KMS-11 (cell line): ENCODE measurements at regions not wholly inside any gene's neighbourhood (a gene's known extent, or its start where the extent isn't known, plus 50 kb on each side); places are given as distances from the start of the nearest gene placed in this dataset.

Experiments used
- H2AFZ ChIP-seq: fragments of 200-600 bp; sonication (generic); 2 replicates; pipeline ENCODE4 v1.6.1; 2016; ENCODE audit warnings: antibody characterized with exemption, mixed run types, low read depth
- H3K27ac ChIP-seq: fragments of 200-600 bp; sonication (generic); 2 replicates; pipeline ENCODE4 v1.6.1; 2016; ENCODE audit warnings: mild to moderate bottlenecking, mixed run types
- H3K27me3 ChIP-seq: fragments of 200-600 bp; sonication (generic); 2 replicates; pipeline ENCODE4 v1.6.1; 2017; ENCODE audit warnings: mild to moderate bottlenecking, low read depth, mixed run types, moderate library complexity; ENCODE audit not compliant: insufficient read depth
- H3K36me3 ChIP-seq: fragments of 200-600 bp; sonication (generic); 2 replicates; pipeline ENCODE4 v1.6.1; 2017; ENCODE audit warnings: mild to moderate bottlenecking, mixed run types; ENCODE audit not compliant: insufficient read depth
- H3K4me1 ChIP-seq: fragments of 200-600 bp; sonication (generic); 2 replicates; pipeline ENCODE4 v1.6.1; 2016; ENCODE audit warnings: mild to moderate bottlenecking, low read depth, mixed run types; ENCODE audit not compliant: poor library complexity, severe bottlenecking
- H3K4me2 ChIP-seq: fragments of 200-600 bp; sonication (generic); 2 replicates; pipeline ENCODE4 v1.7.0; 2016; ENCODE audit warnings: mild to moderate bottlenecking, mixed run types
- H3K4me3 ChIP-seq: fragments of 200-600 bp; sonication (generic); IDR thresholded peaks from 2 replicates; pipeline ENCODE4 v1.6.1; 2017; ENCODE audit warnings: low read depth, low read length, mixed read lengths; ENCODE audit not compliant: insufficient read depth
- H3K79me2 ChIP-seq: fragments of 200-600 bp; sonication (generic); 2 replicates; pipeline ENCODE4 v1.6.1; 2016; ENCODE audit warnings: low read depth, mixed run types; ENCODE audit not compliant: insufficient read depth
- H3K9ac ChIP-seq: fragments of 200-600 bp; sonication (generic); 2 replicates; pipeline ENCODE4 v1.6.1; 2016; ENCODE audit warnings: mild to moderate bottlenecking, mixed run types
- H4K20me1 ChIP-seq: fragments of 200-600 bp; sonication (generic); 2 replicates; pipeline ENCODE4 v1.6.1; 2016; ENCODE audit warnings: mild to moderate bottlenecking, mixed run types; ENCODE audit not compliant: insufficient read depth
- TF ChIP-seq, protein P1 (sequence below): fragments of 200-600 bp; sonication (generic); conservative IDR thresholded peaks from 2 replicates; pipeline ENCODE4 v1.6.1; 2017; ENCODE audit warnings: low read depth, mild to moderate bottlenecking, antibody characterized with exemption, low read length, moderate library complexity, mixed read lengths

DNA sequence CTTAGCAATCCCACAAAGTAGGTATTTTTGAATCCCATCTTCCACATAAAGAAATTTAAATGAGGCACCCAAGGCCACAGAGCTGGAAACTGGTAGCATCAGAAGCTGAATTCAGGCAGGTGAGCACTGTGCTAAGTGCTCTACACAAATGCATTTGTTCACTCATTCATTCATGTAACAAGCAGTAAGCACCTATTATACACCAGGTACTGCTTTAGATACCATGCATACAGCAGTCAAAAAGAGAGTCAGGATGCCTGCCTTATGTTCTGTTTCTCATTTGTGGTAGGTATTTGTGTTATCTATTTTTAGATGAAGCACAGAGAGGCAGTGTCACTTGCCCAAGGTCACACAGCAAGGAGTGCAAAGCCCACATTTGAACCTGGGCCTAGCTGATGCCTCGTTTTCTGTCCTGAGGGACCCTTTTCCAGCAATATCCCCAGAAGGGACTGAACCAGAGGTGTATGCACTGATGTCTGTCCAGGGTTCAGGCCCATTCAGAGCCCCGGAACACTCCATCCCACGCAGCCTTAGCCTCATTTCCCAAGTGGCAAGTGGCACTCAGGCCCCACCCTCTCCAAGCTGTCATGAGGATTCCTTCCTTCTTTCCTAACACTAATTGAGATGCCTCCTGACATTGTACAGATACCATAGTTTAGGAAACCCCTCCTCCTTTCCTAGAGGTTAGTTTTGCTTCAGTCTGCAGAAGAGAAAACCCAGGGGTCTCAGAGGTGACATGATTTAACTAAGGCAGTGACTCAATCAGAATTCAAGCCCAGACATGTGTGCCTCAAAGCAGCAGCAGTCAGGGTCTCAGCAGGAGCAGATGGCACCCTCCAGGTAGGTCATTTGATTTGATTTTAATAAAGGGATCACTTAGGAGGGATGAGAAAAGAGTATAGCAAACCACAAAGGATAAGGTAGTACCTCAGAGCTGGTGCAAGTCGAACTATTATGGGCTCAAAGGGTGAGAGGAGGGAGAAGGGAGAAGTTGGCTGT, 61.2 kb upstream of the SIRPA start:
- Histone ChIP-seq H3K36me3 (no peaks in the 10 kb centered on the region), H2AFZ (no peak overlapping the region), H3K79me2 (no peaks in the 10 kb centered on the region), H4K20me1 (no peaks in the 10 kb centered on the region), H3K4me3 (no peak overlapping the region), H3K4me1 (no peaks in the 10 kb centered on the region), H3K9ac (no peak overlapping the region), H3K27me3 (no peaks in the 10 kb centered on the region), H3K4me2 (no peak overlapping the region), H3K27ac (no peak overlapping the region)
- TF ChIP-seq, protein P1, sequence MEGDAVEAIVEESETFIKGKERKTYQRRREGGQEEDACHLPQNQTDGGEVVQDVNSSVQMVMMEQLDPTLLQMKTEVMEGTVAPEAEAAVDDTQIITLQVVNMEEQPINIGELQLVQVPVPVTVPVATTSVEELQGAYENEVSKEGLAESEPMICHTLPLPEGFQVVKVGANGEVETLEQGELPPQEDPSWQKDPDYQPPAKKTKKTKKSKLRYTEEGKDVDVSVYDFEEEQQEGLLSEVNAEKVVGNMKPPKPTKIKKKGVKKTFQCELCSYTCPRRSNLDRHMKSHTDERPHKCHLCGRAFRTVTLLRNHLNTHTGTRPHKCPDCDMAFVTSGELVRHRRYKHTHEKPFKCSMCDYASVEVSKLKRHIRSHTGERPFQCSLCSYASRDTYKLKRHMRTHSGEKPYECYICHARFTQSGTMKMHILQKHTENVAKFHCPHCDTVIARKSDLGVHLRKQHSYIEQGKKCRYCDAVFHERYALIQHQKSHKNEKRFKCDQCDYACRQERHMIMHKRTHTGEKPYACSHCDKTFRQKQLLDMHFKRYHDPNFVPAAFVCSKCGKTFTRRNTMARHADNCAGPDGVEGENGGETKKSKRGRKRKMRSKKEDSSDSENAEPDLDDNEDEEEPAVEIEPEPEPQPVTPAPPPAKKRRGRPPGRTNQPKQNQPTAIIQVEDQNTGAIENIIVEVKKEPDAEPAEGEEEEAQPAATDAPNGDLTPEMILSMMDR = no peak

DNA sequence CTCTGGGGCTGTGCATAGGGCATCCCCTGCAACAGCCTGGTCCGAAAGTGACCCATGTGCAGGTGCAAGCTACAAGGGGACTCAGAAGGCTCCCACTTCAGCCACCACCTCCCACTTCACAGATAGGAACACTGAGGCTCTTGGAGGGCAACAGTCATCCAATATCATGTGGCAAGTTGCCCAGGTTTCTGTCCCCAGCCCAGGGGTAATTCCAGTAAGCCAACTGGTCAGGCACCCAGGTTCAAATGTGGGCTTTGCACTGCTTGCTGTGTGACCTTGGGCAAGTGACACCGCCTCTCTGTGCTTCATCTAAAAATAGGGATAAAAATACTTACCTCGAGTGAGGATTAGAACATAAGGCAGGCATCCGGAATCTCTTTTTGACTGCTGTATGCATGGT, 62.0 kb upstream of the SIRPA start:
- no peaks in the 10 kb centered on the region for H3K4me1 ChIP-seq
- H3K36me3 ChIP-seq = no peaks in the 10 kb centered on the region
- no peaks in the 10 kb centered on the region for H3K79me2 ChIP-seq
- H3K4me2 ChIP-seq = no peak overlapping the region
- no peak overlapping the region for H2AFZ ChIP-seq
- no peaks in the 10 kb centered on the region for H4K20me1 ChIP-seq
- H3K9ac ChIP-seq = no peak overlapping the region
- H3K27ac ChIP-seq = no peak overlapping the region
- no peaks in the 10 kb centered on the region for H3K27me3 ChIP-seq
- TF ChIP-seq, protein P1 = no peak
- H3K4me3 ChIP-seq = no peak overlapping the region

DNA sequence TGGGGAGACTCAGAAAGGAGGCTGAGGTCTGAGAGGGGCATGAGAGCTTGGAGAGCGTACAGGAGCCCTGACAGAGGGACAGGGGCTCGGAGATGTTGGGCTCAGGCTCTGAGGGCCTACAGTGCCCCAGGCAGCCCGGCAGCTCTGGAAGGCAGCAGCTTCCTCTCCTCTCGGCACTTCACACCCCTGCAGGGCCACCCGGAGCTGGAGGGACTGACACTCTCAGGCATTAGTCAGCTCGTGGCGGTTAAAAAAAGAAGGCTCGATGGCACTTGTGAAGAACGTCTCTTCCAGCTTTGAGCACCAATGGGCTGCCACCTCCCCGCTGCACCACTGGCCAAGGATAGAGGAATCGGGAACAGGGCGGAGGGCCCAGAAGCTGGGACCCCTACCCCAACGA, 62.6 kb upstream of the SIRPA start:
- Histone ChIP-seq H3K27ac (no peak overlapping the region), H3K27me3 (no peaks in the 10 kb centered on the region), H3K9ac (no peak overlapping the region)

DNA sequence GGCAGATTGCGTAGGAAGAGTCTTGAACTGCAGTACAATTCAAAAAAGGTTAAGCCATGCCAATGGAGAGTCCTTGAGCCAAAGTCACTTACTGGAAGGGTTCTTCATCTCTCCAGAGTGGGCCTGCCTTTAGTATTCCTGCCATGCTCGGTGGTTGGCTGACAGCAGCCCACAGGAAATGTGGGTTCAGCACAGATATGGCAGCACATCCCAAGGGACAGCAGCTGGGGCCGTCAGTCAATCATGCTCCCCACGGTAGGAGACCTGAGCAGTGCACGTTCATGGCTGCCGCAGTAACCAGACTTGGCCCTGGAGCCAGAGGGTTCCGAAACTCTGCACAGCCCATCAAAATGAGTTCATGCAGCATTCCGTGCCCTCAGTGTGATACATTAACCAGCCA, 63.6 kb upstream of the SIRPA start:
- no peak overlapping the region for H3K4me2 ChIP-seq

More for the DNA sequence above, 62.6 kb upstream of the SIRPA start:
- Histone ChIP-seq H3K4me2 (no peak overlapping the region), H3K79me2 (no peaks in the 10 kb centered on the region), H2AFZ (no peak overlapping the region), H4K20me1 (no peaks in the 10 kb centered on the region), H3K4me3 (no peak overlapping the region), H3K36me3 (no peaks in the 10 kb centered on the region), H3K4me1 (no peaks in the 10 kb centered on the region)
- TF ChIP-seq, protein P1 = no peak

More for the DNA sequence above, 63.6 kb upstream of the SIRPA start:
- H3K4me3 ChIP-seq = no peak overlapping the region
- H3K4me1 ChIP-seq = no peaks in the 10 kb centered on the region
- no peaks in the 10 kb centered on the region for H3K27me3 ChIP-seq
- TF ChIP-seq, protein P1 = no peak
- no peaks in the 10 kb centered on the region for H3K79me2 ChIP-seq
- no peaks in the 10 kb centered on the region for H4K20me1 ChIP-seq
- no peak overlapping the region for H3K27ac ChIP-seq
- no peak overlapping the region for H2AFZ ChIP-seq
- H3K9ac ChIP-seq = no peak overlapping the region
- H3K36me3 ChIP-seq = no peaks in the 10 kb centered on the region
